CD4-positive, alpha-beta T cell treated with Interferon gamma for 1 hour (primary cell): ENCODE measurements at regions not wholly inside any gene's neighbourhood (a gene's known extent, or its start where the extent isn't known, plus 50 kb on each side); places are given as distances from the start of the nearest gene placed in this dataset.

ENCODE experiments used
- DNase-seq: peaks from one replicate; pipeline ENCODE4 v3.0.0-alpha.2; 2020

DNA sequence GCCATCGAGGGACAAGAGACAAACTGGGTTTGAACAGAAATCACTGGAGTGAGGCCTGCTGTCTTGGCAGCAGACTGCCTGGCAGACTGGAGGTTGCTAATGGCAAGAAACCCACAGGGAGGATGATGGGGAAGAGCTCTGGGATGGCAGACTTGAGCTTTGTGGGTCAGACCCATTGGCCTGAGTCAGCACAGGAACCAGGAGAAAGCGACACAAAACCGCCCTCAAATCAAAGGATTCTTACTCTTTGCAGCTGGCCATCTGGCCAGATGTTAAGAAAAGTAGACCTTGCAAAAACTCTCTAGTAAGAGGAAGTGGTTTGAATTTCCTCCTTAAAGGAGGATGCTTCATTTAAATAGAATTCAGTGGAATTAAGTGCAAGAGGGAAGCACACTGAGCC is 195.2 kb upstream of the JUN start:
- DNase-seq: no peak

GRCh38 chr1:58979677-58980076 is 195.8 kb upstream of the JUN start:
- no peak for DNase-seq

GRCh38 chr1:58981392-58981791 is 197.5 kb upstream of the JUN start:
- DNase-seq: no peak

DNA sequence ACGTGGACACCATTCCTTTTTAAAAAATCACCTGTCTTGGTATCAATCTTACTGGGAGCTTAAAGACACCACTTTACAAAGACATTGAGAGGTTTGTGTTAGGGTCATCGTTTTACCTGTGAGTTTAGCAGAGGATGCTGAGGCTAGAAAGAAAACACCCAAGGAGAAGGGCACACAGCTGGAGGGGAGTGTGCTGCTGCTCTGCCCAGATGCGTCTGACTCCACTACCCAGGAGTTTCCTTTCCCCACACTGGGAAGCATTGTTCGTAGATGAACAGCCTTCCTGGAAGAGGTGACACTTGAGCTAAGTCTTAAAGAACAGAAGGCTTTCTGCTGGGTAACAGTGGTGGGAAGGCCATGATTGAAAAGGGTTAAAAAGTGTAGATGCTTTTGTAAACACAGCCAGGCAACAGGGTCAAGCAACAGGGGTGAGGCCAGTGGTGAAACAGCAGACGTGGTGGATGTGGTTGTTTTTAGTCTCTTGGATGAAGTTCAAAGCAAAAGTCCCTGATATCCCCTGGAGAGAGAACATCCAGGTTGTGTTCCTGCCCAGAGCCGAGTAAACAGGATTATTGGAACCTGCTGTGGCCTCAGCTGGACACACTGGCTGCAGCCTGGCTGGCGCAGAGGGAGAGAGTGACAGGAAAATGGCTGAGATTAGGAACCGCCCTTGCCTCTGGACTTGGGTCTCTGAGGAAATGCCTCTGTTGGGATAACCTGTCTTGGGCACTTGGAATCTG is 198.6 kb upstream of the JUN start:
- no peak for DNase-seq

- no peak for DNase-seq
Observed at GRCh38 chr1:58983162-58983561, 199.3 kb upstream of the JUN start.

DNA sequence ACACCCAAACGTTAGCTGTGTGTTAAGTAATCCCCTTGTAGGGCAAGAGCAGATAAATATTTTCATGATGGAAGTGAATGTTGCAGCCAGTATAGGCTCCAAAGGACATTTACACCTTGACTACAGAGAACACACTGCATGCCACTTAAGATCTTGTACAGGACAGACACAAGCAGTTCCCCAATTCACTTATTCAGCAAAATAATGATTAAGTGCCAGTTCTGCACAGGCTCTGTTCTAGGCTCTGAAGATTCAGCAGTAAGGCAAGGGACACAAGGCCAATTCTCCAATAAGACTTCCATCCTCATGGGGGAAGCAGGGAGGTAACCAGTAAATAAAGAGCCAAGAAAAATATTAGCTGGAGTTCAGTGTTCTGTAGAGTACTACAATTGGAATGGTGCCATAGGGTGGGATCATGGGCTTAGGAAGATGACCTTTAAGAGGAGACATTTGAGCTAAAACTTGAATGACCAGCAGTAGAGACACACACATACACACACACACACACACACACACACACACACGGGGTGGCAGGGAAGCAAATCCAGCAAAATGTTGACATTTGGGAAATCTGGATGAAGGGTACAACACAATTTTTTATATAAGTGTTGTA is 199.9 kb upstream of the JUN start:
- DNase-seq: no peak

GRCh38 chr1:58986996-58987767 is 203.3 kb upstream of the JUN start:
- DNase-seq: no peak

- DNase-seq: no peak
Observed at GRCh38 chr1:58988752-58989151, 204.9 kb upstream of the JUN start.

DNA sequence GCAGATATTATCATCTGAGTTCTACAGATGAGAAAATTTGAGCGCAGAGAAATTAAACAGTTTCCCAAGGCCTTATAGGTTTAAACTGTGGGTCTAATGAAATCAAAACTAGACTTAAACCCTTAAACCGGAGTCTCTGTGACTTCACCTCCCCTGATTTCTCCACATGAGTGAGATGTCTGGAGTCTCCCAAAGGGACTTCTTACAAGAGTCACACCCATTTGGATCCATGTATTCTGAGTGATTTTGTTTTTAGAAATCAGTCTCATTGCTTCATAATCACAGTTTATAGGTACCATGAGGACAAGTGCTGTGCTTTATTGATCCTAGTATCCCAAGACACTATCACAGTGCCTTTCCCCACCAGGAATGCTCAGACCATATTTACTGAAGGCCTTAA is 206.0 kb upstream of the JUN start:
- DNase-seq: no peak

DNA sequence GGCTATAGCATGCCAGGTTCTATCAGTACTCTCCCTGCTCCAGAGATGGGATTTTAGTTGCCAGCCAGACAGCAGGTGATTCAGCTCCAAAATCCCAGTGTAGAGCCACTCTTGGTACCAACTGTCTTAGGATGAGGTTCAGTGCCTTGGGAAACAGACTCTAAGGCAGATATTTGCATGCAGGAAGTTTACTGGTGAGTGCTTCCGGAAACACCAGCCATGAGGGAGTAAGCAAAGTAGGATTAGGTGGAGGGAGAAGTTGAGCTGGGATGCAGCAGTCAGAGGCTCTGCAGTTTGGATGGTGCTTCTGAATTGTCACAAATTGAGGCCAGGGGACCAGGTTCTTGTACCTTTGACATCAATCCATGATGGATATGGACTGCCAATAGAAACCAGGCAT is 207.5 kb upstream of the JUN start:
- no peak for DNase-seq

- DNase-seq: no peak
Observed at GRCh38 chr1:58992643-58993042, 208.8 kb upstream of the JUN start.

DNA sequence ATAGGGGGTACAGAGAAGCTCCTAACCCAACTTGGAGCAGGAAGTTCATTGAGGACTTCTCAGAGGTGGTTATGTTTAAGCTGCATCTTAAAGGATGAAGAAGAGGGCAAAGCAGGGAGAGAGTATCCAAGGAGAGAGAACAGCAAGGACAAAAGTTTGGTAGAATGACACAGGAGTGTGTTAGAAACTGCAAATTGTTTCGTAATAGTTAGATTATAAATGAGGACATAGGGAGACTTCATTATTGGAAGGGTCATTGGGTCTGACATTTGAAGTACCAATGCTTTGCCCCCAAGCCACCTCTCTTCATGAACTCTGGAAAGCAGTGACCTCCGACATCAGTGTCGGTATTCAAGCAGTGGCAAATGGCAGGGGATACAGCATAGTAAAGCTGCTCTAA is 209.6 kb upstream of the JUN start:
- DNase-seq: no peak

- no peak for DNase-seq
Observed at GRCh38 chr1:58994664-58995063, 210.8 kb upstream of the JUN start.

- DNase-seq: no peak
Observed at GRCh38 chr1:58996341-58997059, 212.7 kb upstream of the JUN start.

- no peak for DNase-seq
Observed at GRCh38 chr1:58997060-58997411, 213.2 kb upstream of the JUN start.

DNA sequence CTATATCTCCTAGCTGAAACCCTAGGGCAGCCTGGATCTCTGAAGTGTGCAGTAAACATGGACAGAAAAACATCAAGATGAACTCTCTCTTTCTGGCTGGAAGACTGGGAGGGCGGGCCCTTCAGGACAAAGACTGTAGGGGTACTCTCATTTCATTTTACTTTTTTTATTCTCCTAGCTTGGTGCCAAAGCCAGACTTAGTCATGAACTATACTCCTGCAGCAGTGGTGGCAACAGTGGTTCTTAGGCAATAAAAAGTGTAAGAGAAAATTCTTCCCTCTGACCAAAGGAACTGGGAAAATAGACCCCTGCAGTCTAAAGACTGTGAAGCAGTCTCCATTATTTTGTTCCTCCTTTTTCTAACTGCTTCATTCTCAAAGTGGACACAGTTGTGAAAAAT is 213.8 kb upstream of the JUN start:
- no peak for DNase-seq

DNA sequence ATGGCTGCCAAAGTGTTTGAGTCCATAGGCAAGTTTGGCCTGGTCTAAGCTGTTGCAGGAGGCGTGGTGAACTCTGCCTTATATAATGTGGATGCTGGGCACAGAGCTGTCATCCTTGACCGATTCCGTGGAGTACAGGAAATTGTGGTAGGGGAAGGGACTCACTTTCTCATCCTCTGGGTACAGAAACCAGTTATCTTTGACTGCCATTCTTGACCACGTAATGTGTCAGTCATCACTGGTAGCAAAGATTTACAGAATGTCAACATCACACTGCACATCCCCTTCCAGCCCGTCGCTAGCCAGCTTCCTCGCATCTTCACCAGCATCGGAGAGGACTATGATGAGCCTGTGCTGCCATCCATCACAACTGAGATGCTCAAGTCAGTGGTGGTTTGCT is 215.8 kb upstream of the JUN start:
- DNase-seq: no peak

GRCh38 chr1:59004755-59005154 is 220.9 kb upstream of the JUN start:
- no peak for DNase-seq

GRCh38 chr1:59005491-59006288 is 221.8 kb upstream of the JUN start:
- no peak for DNase-seq

- DNase-seq: no peak
Observed at GRCh38 chr1:59006289-59006658, 222.4 kb upstream of the JUN start.

DNA sequence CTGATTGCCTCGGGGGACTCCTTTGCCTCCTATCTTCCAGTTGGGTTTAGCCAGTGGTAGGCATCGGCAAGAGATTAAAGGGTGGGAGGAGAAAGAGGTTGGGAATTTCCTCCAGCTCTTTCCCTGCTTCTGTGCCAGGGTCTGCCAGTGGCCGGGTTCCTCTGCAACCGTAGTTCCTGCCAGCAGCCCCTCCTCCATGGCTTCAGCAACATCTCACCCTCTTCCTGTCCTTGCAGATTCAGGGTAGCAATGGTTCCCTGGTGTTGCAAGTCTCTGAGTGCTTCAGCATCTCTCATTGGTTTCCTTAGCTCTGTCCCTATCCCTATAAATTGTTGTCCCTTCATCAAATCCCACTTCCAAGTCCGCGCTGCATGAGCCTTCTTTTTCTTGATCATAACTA is 223.1 kb upstream of the JUN start:
- DNase-seq: no peak

- no peak for DNase-seq
Observed at GRCh38 chr1:59007429-59007819, 223.6 kb upstream of the JUN start.
